Muscle of leg (tissue), 3 donors: ENCODE measurements at regions not wholly inside any gene's neighbourhood (a gene's known extent, or its start where the extent isn't known, plus 50 kb on each side); places are given as distances from the start of the nearest gene placed in this dataset.
A peak's percentile ranks its signal among the peaks of the same experiment; 100 is the strongest.

Experiments
- DNase-seq: peaks from one replicate; pipeline ENCODE4 v3.0.0; 2013
- H3K27ac ChIP-seq: one replicate; pipeline ENCODE4 v1.5.1; 2013; ENCODE audit warnings: mild to moderate bottlenecking, low read length, control low read depth
- H3K27me3 ChIP-seq: one replicate; pipeline ENCODE4 v1.6.1; 2013; ENCODE audit warnings: low read length; ENCODE audit not compliant: control insufficient read depth, insufficient read depth
- H3K36me3 ChIP-seq: one replicate; pipeline ENCODE4 v1.6.1; 2013; ENCODE audit warnings: low read length; ENCODE audit not compliant: control insufficient read depth, insufficient read depth
- H3K4me1 ChIP-seq: one replicate; pipeline ENCODE4 v1.6.1; 2013; ENCODE audit warnings: low read length; ENCODE audit not compliant: control insufficient read depth, insufficient read depth
- H3K4me3 ChIP-seq: one replicate; pipeline ENCODE4 v1.5.1; 2013; ENCODE audit warnings: low read length, control low read depth
- H3K9me3 ChIP-seq: replicated peaks from 2 replicates; pipeline ENCODE4 v1.6.1; 2013; ENCODE audit warnings: low read depth, low read length; ENCODE audit not compliant: control insufficient read depth
- WGBS: methylation state at CpG from one replicate; pipeline ENCODE4 v1.1.5; 2013; ENCODE audit warnings: missing lambda C conversion rate; ENCODE audit not compliant: insufficient coverage; 5-methylcytosine and 5-hydroxymethylcytosine counted together

DNA sequence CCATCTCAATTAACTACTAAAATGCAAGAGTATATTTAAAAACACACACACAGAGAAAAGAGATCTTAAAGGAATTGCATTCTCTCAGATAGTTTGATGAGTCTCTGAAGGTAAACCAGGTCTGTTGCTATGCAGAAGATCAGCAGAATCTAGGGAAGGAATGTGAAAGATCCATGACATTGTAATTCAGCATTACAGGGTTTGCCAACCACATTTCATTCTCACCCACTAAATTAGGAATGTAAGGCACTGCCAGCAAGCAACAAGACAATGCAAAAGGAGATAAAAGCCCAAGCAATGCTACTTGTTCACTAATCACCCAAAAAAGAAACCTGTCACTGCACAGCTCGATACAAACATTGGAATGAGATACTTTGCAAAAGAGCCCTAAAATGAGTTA, 106.3 kb downstream of the LRIG3 start:
- DNase-seq, result no peak
- Histone ChIP-seq H3K27ac (no peak overlapping the region), H3K27me3 (no peaks in the 10 kb centered on the region), H3K36me3 (no peaks in the 10 kb centered on the region), H3K4me1 (peaks cover 4% of the 10 kb centered on the region), H3K9me3 (no peaks in the 10 kb centered on the region), H3K4me3 (no peak overlapping the region)
- no CpG with 5 or more reads among the region's 1 CpG for WGBS

DNA sequence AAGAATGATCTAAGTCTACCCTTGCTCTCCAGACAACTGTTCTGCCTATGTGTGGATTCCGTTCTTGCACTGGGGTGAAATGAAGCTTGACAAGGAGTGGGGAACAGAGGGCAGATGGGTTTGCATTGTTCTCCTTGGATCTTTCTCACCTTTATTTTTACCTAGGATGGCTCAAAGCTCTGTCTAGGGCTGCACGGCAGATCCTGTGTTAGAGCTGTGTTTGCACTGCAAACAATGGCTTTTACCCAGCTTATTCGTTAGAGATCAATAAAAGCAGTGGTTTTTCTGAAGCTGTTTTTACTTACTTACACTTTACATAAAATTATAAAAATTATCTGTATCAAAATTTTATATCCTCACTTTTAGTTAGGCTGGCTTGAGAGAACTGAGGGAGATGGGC, 105.1 kb downstream of the LRIG3 start:
- H3K36me3 ChIP-seq, result no peaks in the 10 kb centered on the region
- H3K27me3 ChIP-seq, result no peaks in the 10 kb centered on the region
- H3K4me1 ChIP-seq, result peaks cover 4% of the 10 kb centered on the region
- H3K4me3 ChIP-seq, result no peak overlapping the region
- H3K9me3 ChIP-seq, result no peaks in the 10 kb centered on the region
- no peak for DNase-seq
- WGBS, result no CpG with 5 or more reads among the region's 3 CpGs
- no peak overlapping the region for H3K27ac ChIP-seq

DNA sequence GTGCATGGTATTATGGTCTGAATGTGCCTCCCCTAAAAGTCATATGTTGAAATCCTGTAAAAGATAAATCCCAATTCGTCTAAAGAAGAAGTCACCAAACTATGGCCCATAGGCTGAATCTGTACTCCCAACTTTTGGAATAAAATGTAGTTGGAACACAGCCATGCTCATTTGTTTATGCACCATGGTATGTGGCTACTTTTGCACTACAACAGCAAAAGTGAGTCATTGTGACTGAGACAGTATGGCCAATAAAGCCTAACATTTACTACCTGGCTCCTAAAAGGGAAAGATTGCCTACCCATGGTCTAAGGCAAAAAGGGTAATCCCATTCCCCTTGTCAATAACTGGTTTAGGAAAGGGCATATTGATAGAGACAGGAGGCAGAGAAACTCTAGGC, 101.8 kb downstream of the LRIG3 start:
- Histone ChIP-seq H3K27ac (no peak overlapping the region), H3K9me3 (no peaks in the 10 kb centered on the region), H3K4me1 (no peaks in the 10 kb centered on the region), H3K4me3 (no peak overlapping the region), H3K36me3 (no peaks in the 10 kb centered on the region), H3K27me3 (no peaks in the 10 kb centered on the region)
- DNase-seq, result no peak
- WGBS, result no CpG with 5 or more reads among the region's 1 CpG

DNA sequence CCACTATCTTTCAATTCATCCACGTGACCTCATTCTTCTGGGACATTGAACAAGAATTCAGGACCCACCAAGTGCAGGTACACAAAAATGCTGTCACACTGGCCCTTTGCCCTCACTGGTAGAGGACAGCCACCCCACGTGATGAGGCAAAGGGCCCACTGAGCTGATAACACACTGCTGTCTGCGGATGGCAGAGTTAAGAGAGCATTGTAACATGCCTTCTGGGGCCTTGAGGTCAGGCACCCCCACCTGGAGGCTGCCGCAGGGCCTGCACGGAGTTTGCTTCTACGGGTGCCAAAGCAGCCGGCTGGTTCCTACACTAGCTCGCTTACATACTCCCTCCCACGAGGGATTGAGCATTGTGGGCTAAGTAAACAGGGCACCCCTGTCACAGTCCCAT, 101.0 kb downstream of the LRIG3 start:
- 86% methylated on average over 5 of the region's 9 CpGs for WGBS
- Histone ChIP-seq H3K4me3 (no peak overlapping the region), H3K9me3 (no peaks in the 10 kb centered on the region), H3K27ac (no peak overlapping the region), H3K4me1 (no peaks in the 10 kb centered on the region), H3K36me3 (no peaks in the 10 kb centered on the region), H3K27me3 (no peaks in the 10 kb centered on the region)
- DNase-seq, result no peak

DNA sequence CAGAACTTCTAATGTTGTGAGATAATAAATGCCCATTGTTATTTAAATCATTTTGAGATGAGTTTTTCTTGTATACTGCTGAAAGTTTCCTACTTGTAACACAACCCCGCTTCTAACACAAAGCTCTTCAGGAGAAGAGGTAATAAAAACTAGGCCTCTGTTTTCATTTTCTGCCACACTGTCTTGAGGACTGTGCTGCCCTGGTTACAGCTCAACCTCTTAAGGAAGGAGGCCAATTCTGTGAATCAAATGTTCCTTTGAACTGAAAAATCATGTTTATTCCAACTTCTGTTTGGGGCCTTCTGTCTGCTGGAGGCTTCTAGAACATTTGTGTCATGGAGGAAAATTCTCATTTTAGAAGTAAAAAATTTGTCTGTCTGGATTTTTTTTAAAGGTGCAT, 100.3 kb downstream of the LRIG3 start:
- no peaks in the 10 kb centered on the region for H3K36me3 ChIP-seq
- H3K9me3 ChIP-seq, result no peaks in the 10 kb centered on the region
- DNase-seq, result peak; percentile 60
- H3K4me3 ChIP-seq, result no peak overlapping the region
- no peak overlapping the region for H3K27ac ChIP-seq
- WGBS, result no CpG with 5 or more reads among the region's 1 CpG
- H3K4me1 ChIP-seq, result no peaks in the 10 kb centered on the region
- H3K27me3 ChIP-seq, result no peaks in the 10 kb centered on the region
